ENCODE measurements at regions not wholly inside any gene's neighbourhood (a gene's known extent, or its start where the extent isn't known, plus 50 kb on each side); places are given as distances from the start of the nearest gene placed in this dataset.

DNA sequence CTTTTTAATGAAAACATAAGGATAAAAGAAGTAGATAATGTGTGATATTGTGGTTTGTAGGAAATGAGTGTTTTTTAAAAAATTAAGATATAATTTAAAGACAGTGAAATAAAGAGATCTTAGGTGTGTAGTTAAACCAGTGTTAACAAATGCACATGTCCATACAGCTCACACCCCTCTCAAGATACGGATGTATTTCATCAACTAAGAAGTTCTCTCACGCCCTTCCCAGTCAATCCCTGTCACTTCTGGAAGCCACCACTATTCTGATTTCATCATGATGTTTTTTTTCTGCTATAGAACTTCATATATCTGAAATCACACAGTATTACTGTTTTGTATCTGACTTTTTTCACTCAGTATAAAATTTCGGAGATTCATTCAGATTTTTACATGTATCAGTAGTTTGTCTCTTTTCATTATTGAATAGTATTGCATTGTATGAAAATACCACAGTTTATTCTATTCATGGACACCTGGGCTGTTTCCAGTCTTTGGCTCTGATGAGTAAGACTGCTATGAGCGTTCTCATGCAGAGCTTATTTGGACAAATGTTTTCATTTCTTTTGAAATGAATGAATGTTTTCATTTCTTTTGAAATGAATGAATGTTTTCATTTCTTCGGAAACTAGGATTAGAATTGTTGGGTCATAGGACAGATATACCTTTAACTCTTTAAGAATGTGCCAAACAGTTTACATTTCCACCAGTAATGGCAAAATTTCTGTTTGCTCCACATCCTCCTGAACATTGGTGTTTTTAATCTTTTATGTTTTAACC, 49.7 kb upstream of the ELOVL5 start:
- Histone ChIP-seq H3K9me3 (no peaks in the 10 kb centered on the region), H3K79me2 (ENCODE audit: insufficient read depth) (no peaks in the 10 kb centered on the region), H3K9ac (no peak overlapping the region), H3K27me3 (ENCODE audit: insufficient read depth) (no peaks in the 10 kb centered on the region; the same call in 1 of the 2 replicates), H3K36me3 (replicated peaks in 1 of 2; ENCODE audit: control insufficient read depth in 1 of 2, insufficient read depth in 2 of 2, low read length in 1 of 2) (no peaks in the 10 kb centered on the region), H3K9me2 (no peaks in the 10 kb centered on the region), H3K4me2 (no peak overlapping the region), H3K27ac (ENCODE audit: low read depth in 2 of 2, low read length in 1 of 2) (no peak overlapping the region), H4K20me1 (ENCODE audit: insufficient read depth) (no peaks in the 10 kb centered on the region), H3K4me3 (ENCODE audit: low read depth in 2 of 2, low read length in 1 of 2) (no peak overlapping the region), H2AFZ (ENCODE audit: low read depth) (no peak overlapping the region), H3K4me1 (ENCODE audit: control insufficient read depth in 1 of 2, insufficient read depth in 2 of 2, low read depth in 1 of 2, low read length in 1 of 2) (no peaks in the 10 kb centered on the region), H3F3A (replicated peaks; ENCODE audit: insufficient read depth) (no peaks in the 10 kb centered on the region)
- ChIA-PET CTCF (interaction anchor here (1.9 to 4.8 kb wide), 2 partner anchors 12 to 226 kb away, joined by 6 to 17 read pairs; no protein-coding TSS in a partner anchor), POLR2A (no interaction called here)
- DNase-seq: no peak
- TF ChIP-seq TEAD4 (IDR thresholded peaks at IDR 0.05; ENCODE audit: borderline replicate concordance, insufficient read depth) (no peak), NFIC (IDR thresholded peaks at IDR 0.05; ENCODE audit: borderline replicate concordance) (no peak), CHD2 (IDR thresholded peaks at IDR 0.05; ENCODE audit: low read length, partially characterized antibody) (no peak), GABPA (IDR thresholded peaks at IDR 0.05; ENCODE audit: low read depth) (no peak), FOXM1 (IDR thresholded peaks at IDR 0.05; ENCODE audit: low read depth) (no peak), MXI1 (IDR thresholded peaks at IDR 0.05; ENCODE audit: low read depth, low read length) (no peak), YY1 (IDR thresholded peaks at IDR 0.05; ENCODE audit: low read depth) (no peak), RCOR1 (IDR thresholded peaks at IDR 0.05; ENCODE audit: low read length) (no peak), FOXJ3 (CRISPR knock-in tag; IDR thresholded peaks at IDR 0.05) (no peak), TAF1 (IDR thresholded peaks at IDR 0.05; ENCODE audit: borderline replicate concordance, low read depth, low read length) (no peak), EZH2phosphoT487 (IDR thresholded peaks at IDR 0.05; ENCODE audit: borderline replicate concordance, low read depth) (no peak), MEF2A (IDR thresholded peaks at IDR 0.05; ENCODE audit: borderline replicate concordance, low read depth) (no peak), SMC3 (IDR thresholded peaks at IDR 0.05; ENCODE audit: low read depth, low read length) (no peak), NRF1 (IDR thresholded peaks at IDR 0.05; ENCODE audit: low read depth, low read length) (no peak), ELF1 (IDR thresholded peaks at IDR 0.05) (no peak)
- TF ChIP-seq, protein P1, sequence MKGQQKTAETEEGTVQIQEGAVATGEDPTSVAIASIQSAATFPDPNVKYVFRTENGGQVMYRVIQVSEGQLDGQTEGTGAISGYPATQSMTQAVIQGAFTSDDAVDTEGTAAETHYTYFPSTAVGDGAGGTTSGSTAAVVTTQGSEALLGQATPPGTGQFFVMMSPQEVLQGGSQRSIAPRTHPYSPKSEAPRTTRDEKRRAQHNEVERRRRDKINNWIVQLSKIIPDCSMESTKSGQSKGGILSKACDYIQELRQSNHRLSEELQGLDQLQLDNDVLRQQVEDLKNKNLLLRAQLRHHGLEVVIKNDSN (IDR thresholded peaks at IDR 0.05; ENCODE audit: borderline replicate concordance, low read depth): no peak
- TF ChIP-seq, protein P2, sequence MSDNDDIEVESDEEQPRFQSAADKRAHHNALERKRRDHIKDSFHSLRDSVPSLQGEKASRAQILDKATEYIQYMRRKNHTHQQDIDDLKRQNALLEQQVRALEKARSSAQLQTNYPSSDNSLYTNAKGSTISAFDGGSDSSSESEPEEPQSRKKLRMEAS (IDR thresholded peaks at IDR 0.05; ENCODE audit: low read depth): no peak
- TF ChIP-seq, protein P3, sequence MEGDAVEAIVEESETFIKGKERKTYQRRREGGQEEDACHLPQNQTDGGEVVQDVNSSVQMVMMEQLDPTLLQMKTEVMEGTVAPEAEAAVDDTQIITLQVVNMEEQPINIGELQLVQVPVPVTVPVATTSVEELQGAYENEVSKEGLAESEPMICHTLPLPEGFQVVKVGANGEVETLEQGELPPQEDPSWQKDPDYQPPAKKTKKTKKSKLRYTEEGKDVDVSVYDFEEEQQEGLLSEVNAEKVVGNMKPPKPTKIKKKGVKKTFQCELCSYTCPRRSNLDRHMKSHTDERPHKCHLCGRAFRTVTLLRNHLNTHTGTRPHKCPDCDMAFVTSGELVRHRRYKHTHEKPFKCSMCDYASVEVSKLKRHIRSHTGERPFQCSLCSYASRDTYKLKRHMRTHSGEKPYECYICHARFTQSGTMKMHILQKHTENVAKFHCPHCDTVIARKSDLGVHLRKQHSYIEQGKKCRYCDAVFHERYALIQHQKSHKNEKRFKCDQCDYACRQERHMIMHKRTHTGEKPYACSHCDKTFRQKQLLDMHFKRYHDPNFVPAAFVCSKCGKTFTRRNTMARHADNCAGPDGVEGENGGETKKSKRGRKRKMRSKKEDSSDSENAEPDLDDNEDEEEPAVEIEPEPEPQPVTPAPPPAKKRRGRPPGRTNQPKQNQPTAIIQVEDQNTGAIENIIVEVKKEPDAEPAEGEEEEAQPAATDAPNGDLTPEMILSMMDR (IDR thresholded peaks at IDR 0.05): no peak
- 45% methylated on average over 5 of the region's 5 CpGs for WGBS (ENCODE audit: low lambda C conversion rate)

Small RNAs in the stretch of these regions (small RNA-seq; reads per million reads assigned to genes)
- 0 reads per million in 7 experiments for gene NANOGP3
